ENCODE measurements at regions not wholly inside any gene's neighbourhood (a gene's known extent, or its start where the extent isn't known, plus 50 kb on each side); places are given as distances from the start of the nearest gene placed in this dataset.
"Not testable (repeated sequence)": the region's sequence is repeated elsewhere in the genome, so short reads cannot be mapped to it uniquely, and the experiment has no call there.

- no peak for DNase-seq (ENCODE audit: low spot score)
Measured at GRCh38 chr7:12456506-12456905, 52.8 kb upstream of the VWDE start.

DNA sequence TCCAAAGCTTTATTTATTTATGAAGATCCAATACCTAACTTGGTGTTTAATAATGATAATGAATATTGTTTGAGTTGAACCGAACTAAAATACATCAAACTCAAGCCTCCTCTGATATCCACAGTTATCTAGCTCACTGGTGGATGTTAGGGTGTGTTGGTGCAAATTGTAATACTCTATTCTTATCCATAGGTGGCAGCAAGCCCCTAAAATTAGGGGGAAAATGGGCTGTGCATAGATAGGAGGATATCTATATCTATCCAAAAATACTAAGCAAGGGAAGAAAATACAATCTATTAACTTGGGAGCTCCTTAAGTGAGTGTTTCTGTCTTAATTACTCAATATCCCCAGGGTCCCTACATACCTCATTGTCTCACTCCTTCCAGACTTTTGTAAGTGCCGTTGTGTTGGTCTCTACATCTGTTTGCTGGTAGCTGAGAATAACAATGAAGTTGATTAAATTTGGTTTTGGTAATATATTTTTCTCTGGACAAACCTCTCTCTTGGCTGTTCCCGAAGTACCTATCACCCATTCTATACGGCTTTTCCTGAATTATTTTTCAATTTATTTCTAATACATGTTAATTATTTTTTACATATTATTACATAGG lies 55.0 kb upstream of the VWDE start:
- DNase-seq (ENCODE audit: low spot score) = peak; percentile 24

GRCh38 chr7:12467837-12468236 lies 64.2 kb upstream of the VWDE start:
- no peak for DNase-seq (ENCODE audit: low spot score)

DNA sequence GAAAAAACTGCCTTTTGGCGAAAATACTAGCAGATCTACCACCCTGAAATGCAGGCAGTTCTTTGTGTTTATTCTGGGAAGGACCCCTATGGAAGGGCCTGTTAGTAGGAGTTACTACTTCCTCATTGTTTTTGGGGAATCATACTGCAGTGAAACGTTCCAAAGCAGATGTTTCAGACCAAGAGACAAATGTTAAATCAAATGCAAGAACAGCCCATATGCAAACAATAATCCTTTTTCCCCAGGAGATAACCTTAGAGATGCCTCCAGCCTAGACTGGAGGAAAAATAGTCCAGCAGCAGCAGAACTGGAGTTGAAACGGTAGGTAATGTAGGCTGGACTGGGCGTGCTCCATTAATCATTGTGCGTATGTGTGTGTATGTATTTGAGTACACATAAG lies 65.9 kb upstream of the VWDE start:
- DNase-seq (ENCODE audit: low spot score) = no peak

- no peak for DNase-seq (ENCODE audit: low spot score)
Measured at GRCh38 chr7:12470930-12471329, 67.3 kb upstream of the VWDE start.

GRCh38 chr7:12474035-12474434 lies 70.4 kb upstream of the VWDE start:
- DNase-seq (ENCODE audit: low spot score) = no peak

DNA sequence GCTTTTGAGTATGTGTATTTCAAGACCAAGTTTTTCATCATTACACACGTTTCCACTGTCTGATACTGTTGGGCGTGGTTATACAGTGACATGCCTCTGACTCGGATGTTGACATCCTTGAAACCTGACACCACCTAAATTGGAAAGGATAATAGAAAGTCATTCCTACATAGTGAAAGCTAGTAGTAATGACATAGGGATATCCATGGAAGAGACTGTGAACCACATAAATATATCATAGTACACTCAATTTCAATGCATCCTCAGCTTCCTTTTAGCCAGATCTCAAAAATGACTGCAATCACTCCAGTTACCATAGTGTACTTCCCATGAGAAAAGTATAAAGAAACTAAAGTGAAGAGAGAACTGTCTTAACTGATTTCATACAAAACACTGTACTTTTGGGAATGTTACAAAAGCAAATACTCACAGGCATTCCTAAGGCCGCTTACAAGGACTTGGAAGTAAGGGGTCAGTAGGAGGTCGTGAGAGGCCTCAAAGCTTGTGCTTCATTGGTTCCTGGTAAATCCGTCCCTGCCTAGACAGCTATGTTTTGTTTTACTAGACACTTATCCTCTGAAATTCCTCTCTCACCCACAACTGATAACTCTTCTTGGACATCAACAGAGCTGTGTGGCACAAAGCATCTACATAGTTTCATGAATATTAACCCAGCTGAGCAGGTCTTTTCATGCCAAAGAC lies 71.8 kb upstream of the VWDE start:
- no peak for DNase-seq (ENCODE audit: low spot score)

DNA sequence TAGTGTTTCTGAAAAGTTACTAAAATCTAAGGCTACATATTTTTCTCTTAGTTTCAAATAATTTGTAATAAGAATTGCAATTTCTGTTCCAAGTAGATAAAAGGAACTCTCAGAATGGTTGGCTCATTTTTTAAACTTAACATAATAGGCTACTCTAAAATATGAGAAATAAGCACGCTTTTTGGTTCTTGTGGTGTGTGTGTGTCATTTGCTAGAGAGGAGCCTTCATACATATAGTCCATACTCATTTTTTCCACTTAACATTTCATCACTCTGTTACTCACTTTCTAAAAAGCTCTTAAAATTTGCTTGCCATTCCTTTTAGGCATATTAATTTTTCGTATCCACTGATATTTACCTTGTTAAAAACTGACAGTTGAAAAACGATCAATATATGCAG lies 74.0 kb upstream of the VWDE start:
- DNase-seq (ENCODE audit: low spot score) = no peak

DNA sequence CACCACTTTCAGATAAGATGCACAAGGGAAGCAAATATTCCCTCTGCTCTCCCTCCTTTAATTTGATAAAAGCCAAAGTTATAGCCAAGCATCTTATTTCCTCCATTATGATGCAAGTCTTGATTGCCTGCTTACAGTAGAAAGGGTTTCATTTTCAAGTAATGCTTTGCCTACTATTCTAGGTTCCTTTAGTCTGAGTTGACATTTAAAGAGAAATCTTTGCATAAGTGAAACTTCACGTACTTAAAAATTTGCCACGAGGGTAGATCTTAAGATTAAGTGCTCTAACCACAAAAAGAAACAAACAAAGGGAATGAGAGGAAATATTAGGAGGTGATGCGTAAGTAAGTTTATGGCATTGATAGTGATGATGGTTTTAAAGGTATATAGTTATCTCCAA lies 78.1 kb upstream of the VWDE start:
- DNase-seq (ENCODE audit: low spot score) = no peak

GRCh38 chr7:12485845-12486244 lies 82.2 kb upstream of the VWDE start:
- DNase-seq (ENCODE audit: low spot score) = no peak

- DNase-seq (ENCODE audit: low spot score) = no peak
Measured at GRCh38 chr7:12488341-12488740, 82.2 kb upstream of the SCIN start.

GRCh38 chr7:12490107-12490688 lies 80.3 kb upstream of the SCIN start:
- peak; percentile 9 for DNase-seq (ENCODE audit: low spot score)

GRCh38 chr7:12490940-12491339 lies 79.6 kb upstream of the SCIN start:
- DNase-seq (ENCODE audit: low spot score) = no peak

GRCh38 chr7:12491526-12491925 lies 79.0 kb upstream of the SCIN start:
- no peak for DNase-seq (ENCODE audit: low spot score)

DNA sequence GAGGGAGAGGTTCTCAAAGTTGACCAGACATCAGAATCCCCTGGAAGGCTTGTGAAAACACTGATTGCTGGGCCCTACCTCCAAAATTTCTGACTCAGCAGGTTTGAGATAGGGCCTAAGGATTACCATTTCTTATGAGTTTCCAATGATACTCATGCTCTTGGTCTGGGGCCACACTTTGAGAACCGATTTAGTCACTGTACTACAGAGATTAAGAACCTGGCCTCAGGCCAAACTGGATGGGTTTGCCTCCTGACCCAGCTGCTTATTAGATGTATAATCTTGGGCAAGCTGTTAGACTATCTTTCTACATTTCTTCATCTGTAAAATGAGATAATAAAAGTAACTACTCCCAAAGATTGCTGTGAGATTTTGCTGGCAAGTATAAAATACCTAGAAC lies 77.1 kb upstream of the SCIN start:
- no peak for DNase-seq (ENCODE audit: low spot score)

GRCh38 chr7:12493863-12494686 lies 76.4 kb upstream of the SCIN start:
- DNase-seq (ENCODE audit: low spot score) = no peak

- DNase-seq (ENCODE audit: low spot score) = no peak
Measured at GRCh38 chr7:12494687-12495024, 75.9 kb upstream of the SCIN start.

- DNase-seq (ENCODE audit: low spot score) = not testable (repeated sequence)
Measured at GRCh38 chr7:12496901-12497674, 73.4 kb upstream of the SCIN start.

DNA sequence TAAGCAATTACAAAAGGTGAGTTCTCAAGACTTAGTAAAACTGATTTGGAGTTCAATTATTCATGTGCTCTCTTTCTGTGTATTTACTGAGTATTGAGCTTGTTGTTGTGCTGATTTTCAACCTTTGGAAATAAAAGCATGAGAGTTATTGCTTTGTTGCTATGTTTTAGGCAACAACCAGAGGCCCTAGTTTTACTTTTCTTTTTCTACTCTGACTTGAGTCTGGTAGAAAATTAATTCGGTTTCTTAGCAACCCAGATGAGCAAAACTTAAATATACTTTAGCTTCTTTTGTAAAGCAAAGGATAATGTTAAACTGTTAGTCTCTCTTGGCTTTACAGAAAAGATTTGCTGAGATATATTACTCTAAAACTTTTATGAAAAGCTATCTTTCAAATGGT lies 66.4 kb upstream of the SCIN start:
- no peak for DNase-seq (ENCODE audit: low spot score)

GRCh38 chr7:12508005-12508404 lies 62.5 kb upstream of the SCIN start:
- no peak for DNase-seq (ENCODE audit: low spot score)

GRCh38 chr7:12508554-12508953 lies 62.0 kb upstream of the SCIN start:
- DNase-seq (ENCODE audit: low spot score) = no peak

DNA sequence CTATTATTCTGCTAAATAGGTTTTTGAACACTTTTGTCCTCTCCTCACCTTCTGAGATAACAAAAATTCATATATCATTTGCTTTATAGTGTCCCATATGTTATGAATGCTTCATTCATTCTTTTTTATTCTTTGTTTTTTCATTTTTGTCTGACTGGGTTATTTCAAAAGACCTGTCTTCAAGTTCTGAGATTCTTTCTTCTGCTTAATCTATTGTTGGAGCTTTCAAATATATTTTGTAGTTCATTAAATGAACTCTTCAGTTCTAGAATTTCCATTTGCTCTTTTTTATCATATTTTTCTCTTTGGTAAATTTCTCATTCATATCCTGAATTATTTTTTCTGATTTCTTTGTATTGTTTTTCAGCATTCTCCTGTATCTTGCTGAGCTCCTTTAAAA lies 53.1 kb upstream of the SCIN start:
- no peak for DNase-seq (ENCODE audit: low spot score)

Data from hepatic stellate cell (primary cell).